ENCODE measurements at regions not wholly inside any gene's neighbourhood (a gene's known extent, or its start where the extent isn't known, plus 50 kb on each side); places are given as distances from the start of the nearest gene placed in this dataset.

DNA sequence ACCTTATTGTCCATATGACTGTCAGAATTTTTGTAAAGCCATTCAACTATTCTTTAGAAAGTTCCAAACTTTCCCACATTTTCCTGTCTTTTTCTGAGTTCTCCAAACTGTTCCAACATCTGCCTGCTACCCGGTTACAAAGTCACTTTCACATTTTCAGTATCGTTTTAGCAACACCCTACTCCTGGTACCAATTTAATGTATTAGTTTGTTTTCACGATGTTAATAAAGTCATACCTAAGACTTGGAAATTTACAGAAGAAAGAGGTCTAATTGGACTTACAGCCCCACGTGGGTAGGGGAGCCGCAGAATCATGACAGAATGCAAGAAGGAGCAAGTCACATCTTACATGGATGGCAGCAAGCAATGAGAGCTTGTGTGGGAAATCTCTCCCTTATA, 867.8 kb downstream of the AMY1C start:
- H3K4me3 ChIP-seq (ENCODE audit: control insufficient read depth in 1 of 7, extremely low read depth in 1 of 7, insufficient read depth in 4 of 7, low read depth in 2 of 7, low read length in 6 of 7), result no peak overlapping the region
- peaks cover 0 to 11% (median 2%) of the 10 kb centered on the region in 5 experiments for H3K9me3 ChIP-seq (ENCODE audit: control extremely low read depth in 1 of 5, control insufficient read depth in 4 of 5, insufficient read depth in 2 of 5, low read depth in 1 of 5, low read length in 4 of 5)
- ChIA-PET CTCF (no interaction called here), POLR2A (no interaction called here)
- no peak for DNase-seq
- H3K4me1 ChIP-seq (ENCODE audit: control extremely low read depth in 1 of 4, control insufficient read depth in 4 of 4, insufficient read depth in 4 of 4, low read length in 3 of 4), result no peaks in the 10 kb centered on the region
- WGBS (ENCODE audit: insufficient coverage), result 84% methylated on average over 3 of the region's 5 CpGs
- H3K27ac ChIP-seq (ENCODE audit: insufficient read depth in 1 of 2, low read depth in 1 of 2, low read length in 2 of 2, poor library complexity in 1 of 2, severe bottlenecking in 2 of 2), result no peak overlapping the region
- no peaks in the 10 kb centered on the region for H3K36me3 ChIP-seq (ENCODE audit: control insufficient read depth in 4 of 4, insufficient read depth in 4 of 4, low read length in 3 of 4)
- H3K27me3 ChIP-seq (replicated peaks in 2 of 5; ENCODE audit: control insufficient read depth in 4 of 5, insufficient read depth in 5 of 5, low read length in 4 of 5), result no peaks in the 10 kb centered on the region

DNA sequence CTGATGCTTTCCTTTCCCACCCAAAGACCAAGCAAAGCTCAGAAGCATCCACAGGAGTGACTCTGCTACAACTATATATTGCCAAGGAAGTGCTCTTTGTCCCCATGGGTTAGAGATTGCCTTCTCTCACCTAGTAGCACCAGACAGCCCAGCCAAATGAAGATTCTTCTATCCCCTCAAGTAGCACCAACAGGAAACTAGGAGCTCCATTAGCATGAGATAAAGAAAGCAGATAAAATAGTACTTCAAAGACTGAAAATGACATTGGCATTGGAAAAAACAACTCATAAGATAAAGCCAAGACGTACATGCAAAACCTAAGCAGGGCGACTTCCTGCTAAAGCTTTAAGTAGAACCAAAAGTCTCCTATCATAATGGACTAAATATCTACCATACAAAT, 871.5 kb downstream of the AMY1C start:
- H3K9me3 ChIP-seq (ENCODE audit: control extremely low read depth in 1 of 5, control insufficient read depth in 4 of 5, insufficient read depth in 2 of 5, low read depth in 1 of 5, low read length in 4 of 5), result peaks cover 0 to 11% (median 2%) of the 10 kb centered on the region in 5 experiments
- no peak overlapping the region for H3K27ac ChIP-seq (ENCODE audit: insufficient read depth in 1 of 2, low read depth in 1 of 2, low read length in 2 of 2, poor library complexity in 1 of 2, severe bottlenecking in 2 of 2)
- no peaks in the 10 kb centered on the region for H3K36me3 ChIP-seq (ENCODE audit: control insufficient read depth in 4 of 4, insufficient read depth in 4 of 4, low read length in 3 of 4)
- ChIA-PET CTCF (no interaction called here), POLR2A (no interaction called here)
- H3K4me3 ChIP-seq (ENCODE audit: control insufficient read depth in 1 of 7, extremely low read depth in 1 of 7, insufficient read depth in 4 of 7, low read depth in 2 of 7, low read length in 6 of 7), result no peak overlapping the region
- no peak for DNase-seq
- no peaks in the 10 kb centered on the region for H3K27me3 ChIP-seq (replicated peaks in 2 of 5; ENCODE audit: control insufficient read depth in 4 of 5, insufficient read depth in 5 of 5, low read length in 4 of 5)
- no peaks in the 10 kb centered on the region for H3K4me1 ChIP-seq (ENCODE audit: control extremely low read depth in 1 of 4, control insufficient read depth in 4 of 4, insufficient read depth in 4 of 4, low read length in 3 of 4)
- WGBS (ENCODE audit: insufficient coverage), result 80% methylated on average over 1 of the region's 2 CpGs

DNA sequence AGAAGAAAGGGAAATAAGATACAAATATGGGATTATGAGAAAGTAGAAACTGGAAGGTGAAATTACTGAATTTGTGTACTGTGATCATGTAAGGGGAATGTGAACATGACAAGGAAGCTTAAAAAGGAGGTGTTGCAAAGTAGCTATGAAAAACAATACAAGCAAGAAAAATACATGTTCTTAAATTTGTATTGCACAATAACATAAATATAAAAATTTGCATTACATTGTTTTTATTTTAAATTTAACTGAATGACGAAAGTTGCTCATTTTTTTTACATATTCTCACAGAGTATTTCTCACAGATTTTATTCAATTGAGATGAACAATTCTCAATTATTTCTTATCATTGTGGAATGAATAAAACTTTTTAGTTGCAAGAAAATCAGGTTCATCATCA, 874.8 kb downstream of the AMY1C start:
- no peaks in the 10 kb centered on the region for H3K27me3 ChIP-seq (replicated peaks in 2 of 5; ENCODE audit: control insufficient read depth in 4 of 5, insufficient read depth in 5 of 5, low read length in 4 of 5)
- no peaks in the 10 kb centered on the region for H3K36me3 ChIP-seq (ENCODE audit: control insufficient read depth in 4 of 4, insufficient read depth in 4 of 4, low read length in 3 of 4)
- no peak overlapping the region for H3K27ac ChIP-seq (ENCODE audit: insufficient read depth in 1 of 2, low read depth in 1 of 2, low read length in 2 of 2, poor library complexity in 1 of 2, severe bottlenecking in 2 of 2)
- DNase-seq, result no peak
- no CpG with 5 or more reads among the region's 1 CpG for WGBS (ENCODE audit: insufficient coverage)
- H3K4me3 ChIP-seq (ENCODE audit: control insufficient read depth in 1 of 7, extremely low read depth in 1 of 7, insufficient read depth in 4 of 7, low read depth in 2 of 7, low read length in 6 of 7), result no peak overlapping the region
- no peaks in the 10 kb centered on the region for H3K9me3 ChIP-seq (ENCODE audit: control extremely low read depth in 1 of 5, control insufficient read depth in 4 of 5, insufficient read depth in 2 of 5, low read depth in 1 of 5, low read length in 4 of 5)
- H3K4me1 ChIP-seq (ENCODE audit: control extremely low read depth in 1 of 4, control insufficient read depth in 4 of 4, insufficient read depth in 4 of 4, low read length in 3 of 4), result no peaks in the 10 kb centered on the region
- ChIA-PET POLR2A (no interaction called here), CTCF (no interaction called here)

DNA sequence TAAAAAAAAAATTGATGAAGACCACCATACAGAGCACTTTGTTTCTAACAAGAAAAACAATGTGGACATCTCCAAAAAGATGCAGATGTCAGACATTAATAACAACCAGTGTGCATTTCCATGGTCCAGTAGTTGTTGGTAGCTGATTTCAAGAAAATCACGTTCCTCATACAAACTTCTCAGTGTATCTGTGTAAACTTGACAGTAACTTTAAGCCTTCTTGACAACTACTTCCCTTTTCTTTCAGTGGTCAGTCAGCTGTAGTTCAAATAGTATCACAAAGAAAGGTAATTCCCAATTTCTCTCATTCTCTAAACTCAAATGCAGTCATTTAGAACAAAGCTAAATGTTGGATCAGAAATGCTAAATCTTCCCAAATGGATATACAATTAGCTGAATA, 879.9 kb downstream of the AMY1C start:
- POLR2A ChIA-PET, result no interaction called here
- no peaks in the 10 kb centered on the region for H3K4me1 ChIP-seq (ENCODE audit: control extremely low read depth in 1 of 4, control insufficient read depth in 4 of 4, insufficient read depth in 4 of 4, low read length in 3 of 4)
- no peak overlapping the region for H3K4me3 ChIP-seq (ENCODE audit: control insufficient read depth in 1 of 7, extremely low read depth in 1 of 7, insufficient read depth in 4 of 7, low read depth in 2 of 7, low read length in 6 of 7)
- no peaks in the 10 kb centered on the region for H3K9me3 ChIP-seq (ENCODE audit: control extremely low read depth in 1 of 5, control insufficient read depth in 4 of 5, insufficient read depth in 2 of 5, low read depth in 1 of 5, low read length in 4 of 5)
- H3K27ac ChIP-seq (ENCODE audit: insufficient read depth in 1 of 2, low read depth in 1 of 2, low read length in 2 of 2, poor library complexity in 1 of 2, severe bottlenecking in 2 of 2), result no peak overlapping the region
- H3K27me3 ChIP-seq (replicated peaks in 2 of 5; ENCODE audit: control insufficient read depth in 4 of 5, insufficient read depth in 5 of 5, low read length in 4 of 5), result no peaks in the 10 kb centered on the region
- no peak for DNase-seq
- WGBS (ENCODE audit: insufficient coverage), result 20% methylated on average over 1 of the region's 1 CpG
- CTCF ChIA-PET, result no interaction called here
- H3K36me3 ChIP-seq (ENCODE audit: control insufficient read depth in 4 of 4, insufficient read depth in 4 of 4, low read length in 3 of 4), result no peaks in the 10 kb centered on the region

DNA sequence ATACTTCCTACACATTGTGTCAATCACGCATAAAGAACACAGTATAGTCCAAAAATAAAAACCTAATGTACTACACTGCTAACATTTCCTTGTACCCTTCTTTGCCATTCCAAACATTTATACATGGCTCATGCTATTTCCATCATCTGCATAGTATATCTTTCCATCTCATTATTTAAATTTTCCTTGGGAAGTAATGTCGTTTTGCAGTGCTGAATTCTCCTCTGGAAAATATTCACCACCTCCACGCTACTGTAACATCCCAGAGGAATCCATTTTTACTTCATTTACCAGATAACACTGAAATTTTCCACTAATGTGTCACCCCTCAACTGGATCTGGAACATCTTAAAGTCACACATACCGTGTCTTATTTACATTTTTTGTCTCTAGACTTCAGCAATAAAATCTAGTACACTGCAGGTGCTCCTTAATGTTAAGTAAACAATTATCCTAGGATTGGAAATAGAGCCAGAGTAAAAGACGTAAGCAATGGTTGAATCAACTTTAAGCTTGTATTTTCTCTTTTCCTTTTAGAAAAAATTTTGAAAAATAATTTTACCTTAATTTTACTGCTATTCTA, 881.0 kb downstream of the AMY1C start:
- 96% methylated on average over 3 of the region's 5 CpGs for WGBS (ENCODE audit: insufficient coverage)
- Histone ChIP-seq H3K27me3 (replicated peaks in 2 of 5; ENCODE audit: control insufficient read depth in 4 of 5, insufficient read depth in 5 of 5, low read length in 4 of 5) (no peaks in the 10 kb centered on the region), H3K36me3 (ENCODE audit: control insufficient read depth in 4 of 4, insufficient read depth in 4 of 4, low read length in 3 of 4) (no peaks in the 10 kb centered on the region), H3K27ac (ENCODE audit: insufficient read depth in 1 of 2, low read depth in 1 of 2, low read length in 2 of 2, poor library complexity in 1 of 2, severe bottlenecking in 2 of 2) (no peak overlapping the region), H3K9me3 (ENCODE audit: control extremely low read depth in 1 of 5, control insufficient read depth in 4 of 5, insufficient read depth in 2 of 5, low read depth in 1 of 5, low read length in 4 of 5) (no peaks in the 10 kb centered on the region), H3K4me1 (ENCODE audit: control extremely low read depth in 1 of 4, control insufficient read depth in 4 of 4, insufficient read depth in 4 of 4, low read length in 3 of 4) (no peaks in the 10 kb centered on the region), H3K4me3 (ENCODE audit: control insufficient read depth in 1 of 7, extremely low read depth in 1 of 7, insufficient read depth in 4 of 7, low read depth in 2 of 7, low read length in 6 of 7) (no peak overlapping the region)
- POLR2A ChIA-PET, result no interaction called here
- CTCF ChIA-PET, result no interaction called here
- DNase-seq, result no peak

DNA sequence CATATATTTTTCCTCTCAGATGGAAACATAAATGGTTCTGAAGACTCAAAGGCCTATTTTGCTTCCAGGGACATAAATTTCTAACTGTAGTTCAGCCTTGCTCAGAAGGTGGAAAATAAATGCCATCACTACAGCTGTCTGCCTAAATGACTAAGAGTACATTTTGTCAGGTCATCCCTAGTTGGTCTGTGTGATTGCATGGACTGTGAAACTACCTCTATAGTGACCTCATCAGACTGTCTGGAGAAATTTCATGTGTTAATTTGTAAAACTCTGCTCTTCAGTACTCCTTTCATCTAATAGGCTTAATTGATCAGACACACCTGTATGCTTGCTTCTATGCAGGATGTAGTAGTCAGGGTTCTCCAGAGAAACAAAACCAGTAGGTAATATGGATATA, 886.9 kb downstream of the AMY1C start:
- no peak overlapping the region for H3K4me3 ChIP-seq (ENCODE audit: control insufficient read depth in 1 of 7, extremely low read depth in 1 of 7, insufficient read depth in 4 of 7, low read depth in 2 of 7, low read length in 6 of 7)
- H3K27me3 ChIP-seq (replicated peaks in 2 of 5; ENCODE audit: control insufficient read depth in 4 of 5, insufficient read depth in 5 of 5, low read length in 4 of 5), result no peaks in the 10 kb centered on the region
- H3K27ac ChIP-seq (ENCODE audit: insufficient read depth in 1 of 2, low read depth in 1 of 2, low read length in 2 of 2, poor library complexity in 1 of 2, severe bottlenecking in 2 of 2), result no peak overlapping the region
- H3K4me1 ChIP-seq (ENCODE audit: control extremely low read depth in 1 of 4, control insufficient read depth in 4 of 4, insufficient read depth in 4 of 4, low read length in 3 of 4), result no peaks in the 10 kb centered on the region
- H3K9me3 ChIP-seq (ENCODE audit: control extremely low read depth in 1 of 5, control insufficient read depth in 4 of 5, insufficient read depth in 2 of 5, low read depth in 1 of 5, low read length in 4 of 5), result no peaks in the 10 kb centered on the region
- ChIA-PET CTCF (no interaction called here), POLR2A (no interaction called here)
- H3K36me3 ChIP-seq (ENCODE audit: control insufficient read depth in 4 of 4, insufficient read depth in 4 of 4, low read length in 3 of 4), result no peaks in the 10 kb centered on the region
- peak in 2 of 3 donors; percentile 2 to 15 for DNase-seq

DNA sequence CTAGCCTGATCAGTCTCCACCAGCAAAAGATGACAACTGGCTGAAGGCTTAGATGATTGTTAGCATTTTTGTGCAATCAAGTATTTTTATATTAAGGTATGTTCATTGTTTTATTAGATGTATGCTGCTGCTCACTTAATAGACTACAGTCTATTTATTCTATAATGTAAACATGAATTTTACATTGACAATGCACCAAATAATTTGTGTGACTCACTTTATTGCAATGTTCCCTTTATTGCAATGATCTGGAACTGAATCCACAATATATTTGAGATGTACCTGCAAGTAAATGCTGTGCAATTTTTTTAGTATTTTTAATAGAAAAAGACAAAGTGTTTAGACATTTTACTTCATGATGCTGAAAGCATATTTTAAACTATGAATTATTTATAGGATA, 896.5 kb downstream of the AMY1C start:
- POLR2A ChIA-PET, result no interaction called here
- no peak overlapping the region for H3K27ac ChIP-seq (ENCODE audit: insufficient read depth in 1 of 2, low read depth in 1 of 2, low read length in 2 of 2, poor library complexity in 1 of 2, severe bottlenecking in 2 of 2)
- CTCF ChIA-PET, result no interaction called here

More for the DNA sequence above, 896.5 kb downstream of the AMY1C start:
- DNase-seq, result no peak
- no peak overlapping the region for H3K4me3 ChIP-seq (ENCODE audit: control insufficient read depth in 1 of 7, extremely low read depth in 1 of 7, insufficient read depth in 4 of 7, low read depth in 2 of 7, low read length in 6 of 7)
- H3K9me3 ChIP-seq (ENCODE audit: control extremely low read depth in 1 of 5, control insufficient read depth in 4 of 5, insufficient read depth in 2 of 5, low read depth in 1 of 5, low read length in 4 of 5), result no peaks in the 10 kb centered on the region
- H3K27me3 ChIP-seq (replicated peaks in 2 of 5; ENCODE audit: control insufficient read depth in 4 of 5, insufficient read depth in 5 of 5, low read length in 4 of 5), result no peaks in the 10 kb centered on the region
- H3K4me1 ChIP-seq (ENCODE audit: control extremely low read depth in 1 of 4, control insufficient read depth in 4 of 4, insufficient read depth in 4 of 4, low read length in 3 of 4), result no peaks in the 10 kb centered on the region
- no peaks in the 10 kb centered on the region for H3K36me3 ChIP-seq (ENCODE audit: control insufficient read depth in 4 of 4, insufficient read depth in 4 of 4, low read length in 3 of 4)
